ENCODE measurements at regions not wholly inside any gene's neighbourhood (a gene's known extent, or its start where the extent isn't known, plus 50 kb on each side); places are given as distances from the start of the nearest gene placed in this dataset.
"Not testable (repeated sequence)": the region's sequence is repeated elsewhere in the genome, so short reads cannot be mapped to it uniquely, and the experiment has no call there.

DNA sequence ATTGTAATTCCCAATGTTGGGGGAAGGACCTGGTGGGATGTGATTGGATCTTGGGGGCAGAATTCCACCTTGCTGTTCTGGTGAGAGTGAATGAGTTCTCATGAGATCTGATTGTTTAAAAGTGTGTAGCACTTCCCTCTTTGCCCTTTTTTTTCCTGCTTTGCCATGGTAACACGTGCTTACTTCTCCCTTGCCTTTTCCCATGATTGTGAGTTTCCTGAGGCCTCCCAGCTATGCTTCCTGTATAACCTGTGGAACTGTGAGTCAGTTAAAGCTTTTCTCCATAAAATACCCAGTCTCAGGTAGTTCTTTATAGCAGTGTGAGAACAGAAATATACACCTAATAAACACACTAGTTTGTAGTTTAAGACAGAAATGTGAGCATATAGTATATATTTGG is 166.8 kb upstream of the MAGI2 start:
- DNase-seq = no peak

DNA sequence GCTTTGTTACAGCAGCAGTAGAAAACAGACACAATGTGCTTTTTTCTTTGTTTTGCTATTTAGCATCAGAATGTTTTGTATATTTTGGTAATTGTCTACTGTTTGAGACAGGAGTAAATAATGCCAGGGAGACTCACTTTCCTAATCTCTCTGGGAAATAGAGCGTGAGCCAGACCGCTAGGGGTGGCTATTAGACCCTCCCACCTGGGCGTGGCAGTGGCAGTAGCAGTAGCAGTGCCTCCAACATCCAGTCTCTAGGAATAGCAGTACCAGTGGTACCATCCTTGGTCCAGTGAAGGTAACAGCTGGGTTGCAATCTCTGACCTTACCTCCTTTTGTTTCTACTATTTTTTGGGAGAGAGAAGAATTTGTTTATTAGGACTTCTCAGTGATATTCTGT is 165.7 kb upstream of the MAGI2 start:
- no peak for DNase-seq

DNA sequence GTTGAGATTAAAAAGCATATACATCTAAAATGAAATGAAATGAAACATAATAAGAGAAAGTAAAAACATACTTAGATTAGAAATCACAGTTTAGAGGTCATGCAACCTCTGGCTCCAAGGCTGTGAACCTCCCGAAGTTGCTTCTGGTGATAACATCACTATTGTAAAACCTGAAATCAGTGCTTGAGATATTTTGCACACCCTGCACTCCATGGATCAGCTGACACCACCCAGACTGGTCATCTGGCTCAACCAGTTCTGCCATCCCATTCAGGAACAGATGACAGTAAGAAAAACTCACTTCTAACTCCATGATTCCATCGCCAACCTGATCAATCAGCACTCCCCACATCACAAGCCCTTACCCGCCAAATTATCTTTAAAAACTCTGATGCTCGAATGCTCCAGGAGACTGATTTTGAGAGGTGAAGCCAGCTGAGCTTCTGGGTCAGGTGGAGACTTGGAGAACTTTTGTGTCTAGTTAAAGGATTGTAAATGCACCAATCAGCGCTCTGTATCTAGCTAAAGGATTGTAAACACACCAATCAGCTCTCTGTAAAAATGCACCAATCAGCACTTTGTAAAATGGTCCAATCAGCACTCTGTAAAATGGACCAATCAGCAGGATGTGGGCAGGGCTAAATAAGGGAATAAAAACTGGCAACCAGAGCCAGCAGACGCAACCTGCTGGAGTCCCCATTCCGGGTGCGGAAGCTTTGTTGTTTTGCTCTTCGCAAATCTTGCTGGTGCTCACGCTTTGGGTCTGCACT is 162.6 kb upstream of the MAGI2 start:
- DNase-seq = no peak

DNA sequence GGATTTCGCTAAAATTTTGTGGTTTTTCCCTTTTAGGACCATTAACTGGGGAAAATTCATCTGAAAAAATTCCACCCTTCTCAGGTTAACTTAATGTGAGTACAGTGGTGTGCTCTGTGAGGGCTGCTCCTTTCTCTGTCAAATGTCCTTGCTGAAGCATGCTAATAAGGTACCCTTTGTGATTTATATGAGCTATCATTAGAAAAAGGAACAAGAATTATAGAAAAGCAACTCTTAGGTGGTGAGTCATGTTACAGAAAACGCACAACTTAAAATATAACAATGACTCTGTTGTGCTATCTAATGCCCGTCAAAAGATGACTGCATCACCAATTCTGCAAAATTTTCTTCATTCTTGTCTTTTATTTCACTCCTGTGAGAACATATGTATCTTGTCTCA is 162.0 kb upstream of the MAGI2 start:
- DNase-seq = no peak

DNA sequence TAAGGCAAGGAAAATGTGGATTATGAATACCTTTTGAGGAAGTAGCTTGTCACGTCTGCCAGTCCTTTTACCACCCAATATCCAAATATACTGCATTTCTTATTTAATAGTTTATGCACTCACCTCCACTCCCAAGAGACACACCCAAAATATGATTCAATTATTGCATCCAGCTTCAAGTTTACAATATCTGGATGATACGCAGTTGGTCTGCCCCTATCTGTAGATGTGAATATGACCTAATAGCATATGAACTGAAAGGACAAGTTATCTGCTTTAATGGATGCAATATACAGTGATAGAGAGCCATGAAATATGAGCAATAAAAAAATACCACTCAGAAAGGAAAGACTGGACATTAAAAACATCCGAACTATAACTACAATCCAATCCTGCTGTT is 159.4 kb upstream of the MAGI2 start:
- no peak for DNase-seq

DNA sequence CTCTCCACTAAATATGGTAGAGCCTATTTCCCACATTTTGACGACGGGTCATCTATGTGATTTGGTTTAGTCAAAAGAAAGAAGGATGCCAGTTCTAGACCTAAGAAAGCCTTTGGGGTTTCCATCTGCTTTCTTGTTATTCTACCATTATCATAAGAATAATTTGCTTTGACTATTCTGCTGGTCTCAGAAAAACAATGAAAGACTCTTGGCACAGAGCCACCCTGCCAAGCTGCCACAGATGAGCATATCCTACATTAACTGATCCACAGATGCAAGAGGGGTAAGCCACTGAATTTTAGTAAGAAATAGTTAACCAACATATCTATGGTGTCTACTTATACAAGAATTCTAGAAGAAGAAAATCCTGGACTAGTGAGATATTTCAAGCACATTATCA is 158.6 kb upstream of the MAGI2 start:
- DNase-seq = no peak

DNA sequence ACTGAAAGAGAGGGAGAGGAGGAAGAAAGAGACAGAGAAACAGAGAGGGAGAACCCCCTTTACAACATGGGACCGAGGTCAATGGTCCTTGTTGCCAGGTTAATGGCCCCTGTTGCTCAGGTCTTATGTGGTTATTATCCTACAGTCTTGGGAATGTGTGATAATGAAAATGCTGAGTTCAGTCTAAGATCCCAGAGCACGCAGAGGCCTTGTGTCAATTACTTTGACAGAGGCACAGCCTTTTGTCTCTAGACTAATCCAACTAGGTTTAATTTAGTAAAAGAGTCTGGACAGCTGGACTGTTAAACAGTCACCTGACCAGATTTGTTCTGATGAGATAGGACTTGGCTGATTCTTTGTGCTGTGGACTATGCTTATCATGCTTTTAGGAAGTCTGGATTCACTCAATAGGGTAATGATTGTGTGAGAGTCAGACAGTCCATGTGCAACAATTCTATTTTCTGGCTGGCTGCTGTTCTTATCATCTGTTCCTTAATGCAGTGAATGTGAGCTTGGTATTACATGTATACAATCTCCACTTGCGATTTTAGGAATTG is 157.4 kb upstream of the MAGI2 start:
- no peak for DNase-seq

DNA sequence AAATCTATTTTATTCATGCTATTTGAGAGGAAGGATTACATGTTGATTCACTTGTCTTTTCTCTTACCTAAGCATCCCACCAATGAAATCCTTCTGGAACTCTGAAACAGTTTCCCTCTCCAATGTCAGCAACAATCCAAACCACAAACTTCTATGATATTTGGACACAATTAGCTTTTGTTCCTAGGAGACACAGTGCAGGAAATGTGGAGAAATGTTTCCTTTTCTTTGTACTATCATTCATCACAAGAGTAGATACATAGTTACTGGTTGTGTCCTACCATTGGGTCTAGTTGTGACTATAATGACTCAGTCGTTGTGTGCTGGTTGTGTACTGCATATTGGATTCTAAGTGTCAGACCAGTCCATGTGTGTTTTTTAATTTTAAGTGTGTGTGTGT is 156.8 kb upstream of the MAGI2 start:
- no peak for DNase-seq

DNA sequence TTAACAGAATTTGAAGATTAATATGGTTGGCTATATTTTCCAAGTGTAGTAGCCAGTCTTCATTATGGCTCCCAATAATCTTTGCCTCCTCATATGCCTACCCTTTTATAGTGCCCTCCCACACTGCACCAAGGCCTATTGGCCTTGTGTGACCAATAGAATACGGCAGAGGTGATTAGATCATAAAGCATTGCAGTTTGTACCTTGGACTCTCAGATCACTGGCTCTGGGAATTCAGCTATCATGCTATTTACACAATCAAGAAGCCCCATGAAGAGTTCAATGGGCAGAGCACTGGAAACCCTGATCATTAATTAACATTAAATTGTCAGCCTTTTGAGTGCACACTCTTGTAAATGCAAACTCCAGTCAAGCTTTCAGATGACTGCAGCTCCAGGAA is 154.5 kb upstream of the MAGI2 start:
- DNase-seq = no peak

DNA sequence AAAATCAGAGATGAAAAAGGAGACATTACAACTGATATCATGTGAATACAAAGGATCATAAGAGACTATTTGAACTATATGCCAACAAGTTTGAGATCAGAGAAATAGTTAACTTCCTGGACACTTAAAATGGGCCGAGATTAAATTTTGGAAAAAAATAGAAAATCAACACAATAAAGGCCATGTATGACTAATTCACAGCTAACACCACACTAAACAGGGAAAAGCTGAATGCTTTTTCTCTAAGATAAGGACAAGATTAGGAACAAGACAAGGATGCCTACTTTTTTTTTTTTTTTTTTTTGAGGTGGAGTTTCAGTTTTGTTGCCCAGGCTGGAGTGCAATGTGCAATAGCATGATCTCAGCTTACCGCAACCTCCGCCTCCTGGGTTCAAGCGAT is 151.4 kb upstream of the MAGI2 start:
- no peak for DNase-seq

DNA sequence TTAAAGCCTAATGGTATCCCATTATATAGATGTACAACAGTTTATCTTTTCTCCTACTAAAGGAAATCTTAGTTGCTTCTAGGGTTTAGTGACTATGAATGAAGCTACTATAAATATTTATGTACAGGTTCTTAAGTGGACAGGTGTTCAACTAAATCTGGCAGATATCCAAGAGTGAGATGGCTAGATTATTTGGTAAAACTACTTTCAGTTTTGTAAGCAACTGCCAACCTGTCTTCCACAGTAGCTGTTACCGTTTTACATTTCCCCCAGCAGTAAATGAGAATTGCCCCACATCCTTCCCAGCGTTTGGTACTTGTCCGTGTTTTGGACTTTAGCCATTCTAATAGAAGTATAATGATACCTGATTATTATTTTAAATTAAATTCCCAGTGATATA is 144.9 kb upstream of the MAGI2 start:
- no peak for DNase-seq

DNA sequence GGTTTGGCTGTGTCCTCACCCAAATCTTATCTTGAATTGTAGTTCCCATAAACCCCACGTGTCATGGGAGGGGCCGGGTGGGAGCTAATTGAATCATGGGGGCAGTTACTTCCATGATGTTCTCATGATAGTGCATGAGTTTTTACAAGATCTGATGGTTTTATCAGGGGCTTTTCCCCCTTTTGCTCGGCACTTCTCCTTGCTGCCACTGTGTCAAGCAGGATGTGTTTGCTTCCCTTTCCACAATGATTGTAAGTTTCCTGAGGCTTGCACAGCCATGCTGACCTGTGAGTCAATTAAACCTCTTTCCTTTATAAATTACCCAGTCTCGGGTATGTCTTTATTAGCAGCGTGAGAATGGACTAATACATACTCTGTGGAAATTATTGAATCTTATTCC is 141.2 kb upstream of the MAGI2 start:
- DNase-seq = not testable (repeated sequence)

DNA sequence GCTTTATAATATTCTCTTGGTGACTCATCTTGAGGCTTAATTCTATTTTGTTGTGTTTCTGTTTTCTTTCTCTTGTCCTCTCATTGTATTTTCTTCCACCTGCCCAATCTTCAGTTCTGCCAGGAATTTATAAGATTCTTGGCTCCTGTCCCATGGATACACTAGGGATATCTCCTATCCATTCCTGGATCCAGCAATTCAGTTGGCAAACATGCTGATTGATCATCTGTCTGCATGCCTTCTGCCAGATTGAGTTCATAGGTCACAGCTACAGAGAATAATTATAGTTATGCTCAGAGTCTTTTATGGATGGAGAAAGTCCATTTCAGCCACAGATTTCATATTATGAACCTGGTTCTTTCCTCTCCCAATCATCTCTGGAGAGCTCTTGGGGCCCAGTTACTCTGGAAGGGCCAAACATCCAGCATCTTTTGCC is 140.4 kb upstream of the MAGI2 start:
- no peak for DNase-seq

DNA sequence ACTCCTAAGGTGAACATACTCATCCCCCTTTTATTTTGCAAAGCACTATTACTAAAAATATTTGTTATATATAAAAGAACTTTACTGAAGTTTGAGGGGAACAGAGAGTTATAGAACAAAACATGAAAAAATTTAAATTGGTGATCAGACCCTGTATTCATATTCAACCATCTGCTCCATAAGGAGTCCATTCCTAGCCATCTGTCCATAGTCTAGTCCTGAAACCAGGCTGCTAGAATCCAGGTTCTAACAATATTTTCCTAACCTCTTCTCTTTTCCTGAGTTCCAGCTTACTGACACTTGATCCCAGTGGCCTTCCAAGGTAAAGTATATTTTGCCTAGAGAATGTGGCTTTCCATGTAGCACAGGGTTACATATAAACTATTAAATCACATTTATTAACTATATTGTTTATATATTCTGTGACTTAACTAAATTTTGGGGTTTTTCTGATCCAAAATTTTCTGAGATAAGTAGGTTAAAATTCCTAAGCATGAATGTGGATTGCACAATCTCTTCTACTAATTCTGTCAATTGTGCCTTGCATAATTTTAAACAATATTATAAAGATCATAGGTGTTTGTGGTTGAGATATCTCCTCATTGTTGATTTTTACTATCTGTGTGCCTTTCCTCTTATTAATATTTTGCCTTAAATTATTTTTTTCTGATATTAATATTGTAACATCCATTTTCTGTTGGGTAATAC is 137.6 kb upstream of the MAGI2 start:
- no peak for DNase-seq

DNA sequence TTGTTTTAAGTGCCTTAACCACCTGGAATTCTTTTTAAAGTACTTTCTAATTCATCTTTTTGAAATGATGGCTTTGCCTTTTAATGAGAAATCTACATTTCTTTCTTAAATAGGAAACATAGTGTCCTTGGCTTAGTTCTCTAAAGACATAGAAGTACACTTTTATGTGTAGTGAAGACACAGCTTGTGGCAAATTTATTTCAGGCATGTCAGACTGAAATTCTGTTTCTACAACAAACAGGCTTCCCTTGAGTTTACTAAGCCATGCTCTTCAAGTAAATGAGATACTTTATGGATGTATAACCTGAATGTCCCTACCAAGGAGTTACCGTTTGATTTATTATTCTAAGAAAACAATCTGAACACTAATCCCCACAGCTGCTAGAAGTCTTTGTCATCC is 136.9 kb upstream of the MAGI2 start:
- DNase-seq = no peak

DNA sequence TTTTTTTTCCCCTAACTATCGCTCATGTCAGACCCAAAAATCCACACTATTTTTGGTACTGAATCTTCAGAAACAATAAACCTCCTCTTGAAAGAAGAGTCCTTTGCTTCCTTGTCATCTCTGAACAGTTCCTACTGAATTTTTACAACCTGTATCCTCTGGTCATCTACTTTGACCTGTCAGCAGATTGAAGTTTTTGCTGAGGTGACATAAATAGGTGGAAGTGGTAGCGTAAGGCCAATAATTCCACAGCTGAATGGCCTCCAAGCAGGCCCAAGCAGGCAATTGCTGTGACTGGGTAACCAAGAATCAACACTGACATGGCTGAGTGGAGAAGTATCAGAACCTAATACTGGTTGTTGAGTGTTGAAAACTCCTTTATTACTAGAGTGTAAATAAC is 117.4 kb upstream of the MAGI2 start:
- DNase-seq = no peak

DNA sequence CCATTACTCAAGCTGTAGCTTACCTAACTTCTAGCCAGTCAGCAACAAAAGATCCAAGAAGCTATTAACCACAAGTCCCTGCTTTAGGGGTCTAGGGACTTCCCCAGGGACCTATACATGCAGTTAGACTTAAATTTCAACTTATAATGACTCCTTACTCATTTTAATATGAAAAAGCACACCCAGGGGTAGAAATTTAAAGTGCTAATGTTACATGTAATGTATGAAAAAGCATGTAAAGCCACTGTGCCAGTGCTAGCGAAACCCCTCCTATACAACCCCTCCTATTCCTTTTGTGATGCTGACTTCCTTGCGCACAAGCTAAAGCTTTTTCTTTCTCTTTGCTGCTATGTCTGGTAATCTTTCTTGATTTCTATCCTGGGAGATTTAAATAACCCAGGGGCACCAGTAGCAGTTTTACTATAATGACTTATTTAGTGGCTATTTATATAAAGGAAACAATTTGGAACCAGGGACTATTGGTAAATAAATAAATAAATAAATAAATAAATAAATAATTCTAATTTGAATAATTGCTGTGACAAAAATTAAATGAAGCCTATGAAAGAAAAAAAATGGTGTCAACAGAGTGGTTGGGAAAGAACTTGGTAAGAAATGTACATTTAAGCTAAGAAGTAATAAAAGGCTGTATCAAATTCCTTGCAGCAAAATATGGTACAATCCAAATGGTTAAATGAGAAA is 110.5 kb upstream of the MAGI2 start:
- no peak for DNase-seq

DNA sequence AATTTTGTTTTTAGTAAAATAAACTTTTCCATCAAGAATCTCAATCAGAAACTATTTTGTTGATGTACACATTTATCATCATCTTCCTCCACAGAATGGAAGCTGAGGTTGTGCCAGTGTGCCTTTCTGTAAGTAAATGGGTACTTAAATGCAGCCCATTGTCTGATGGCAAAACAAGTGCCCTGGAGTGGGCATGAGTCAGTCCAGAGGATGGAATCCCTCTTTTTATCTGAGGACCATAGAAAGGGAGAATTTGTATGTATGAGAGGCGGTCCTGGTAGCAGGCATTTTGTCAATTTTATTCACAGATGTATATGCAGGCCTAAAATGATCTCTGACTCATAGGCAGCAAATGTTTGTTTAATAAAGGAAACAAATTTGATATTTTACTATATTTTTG is 102.1 kb upstream of the MAGI2 start:
- no peak for DNase-seq

DNA sequence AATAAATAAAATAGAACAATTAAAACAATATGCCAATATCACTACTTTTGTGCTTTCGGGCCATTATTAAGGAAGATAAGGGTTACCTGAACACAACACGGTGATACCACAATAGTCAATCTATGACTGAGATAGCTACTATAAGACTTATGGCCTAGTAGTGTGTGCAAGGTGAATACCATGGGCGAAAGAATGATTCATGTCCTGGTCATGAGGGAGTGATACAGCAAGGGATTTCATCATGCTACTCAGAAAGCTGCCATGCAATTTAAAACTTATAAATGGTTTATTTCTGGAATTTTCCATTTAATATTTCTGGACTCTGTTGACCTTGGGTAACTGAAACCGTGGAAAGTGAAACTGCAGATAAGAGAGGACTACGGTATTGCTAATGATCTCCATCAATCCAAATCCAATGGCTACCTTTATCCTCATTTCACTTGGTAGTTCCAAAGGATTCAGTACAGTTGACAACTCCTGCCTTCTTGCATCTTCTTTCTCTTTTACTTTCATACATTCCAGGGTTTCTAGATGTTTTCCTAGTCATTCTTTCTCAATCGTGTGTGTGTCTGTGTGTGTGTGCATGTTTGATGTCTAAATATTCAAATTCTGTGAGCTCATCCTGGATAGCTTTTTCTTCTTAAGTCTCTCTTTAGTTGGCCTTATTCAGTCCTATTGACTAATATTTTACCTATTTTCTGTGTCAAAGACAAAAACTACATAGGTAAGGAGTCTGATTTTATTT is 100.5 kb upstream of the MAGI2 start:
- DNase-seq = no peak

DNA sequence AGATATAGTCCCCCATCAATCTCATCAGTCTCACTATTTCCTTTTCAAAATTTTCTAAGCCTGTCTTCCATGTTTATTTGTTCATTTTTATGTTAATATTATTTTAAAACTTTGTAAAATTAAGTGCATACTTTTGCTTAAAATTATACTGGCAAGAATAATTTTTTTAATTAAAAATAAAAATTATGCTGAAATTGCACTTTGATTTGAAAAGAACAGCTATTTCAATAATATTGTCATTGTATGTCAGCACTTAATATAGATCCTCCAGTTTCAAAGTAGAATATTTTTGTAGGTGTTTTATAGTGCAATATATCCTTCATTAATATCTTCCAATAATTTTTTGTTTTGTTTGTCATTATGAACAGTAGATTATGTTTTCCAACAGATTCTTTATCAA is 99.0 kb upstream of the MAGI2 start:
- DNase-seq = no peak

DNA sequence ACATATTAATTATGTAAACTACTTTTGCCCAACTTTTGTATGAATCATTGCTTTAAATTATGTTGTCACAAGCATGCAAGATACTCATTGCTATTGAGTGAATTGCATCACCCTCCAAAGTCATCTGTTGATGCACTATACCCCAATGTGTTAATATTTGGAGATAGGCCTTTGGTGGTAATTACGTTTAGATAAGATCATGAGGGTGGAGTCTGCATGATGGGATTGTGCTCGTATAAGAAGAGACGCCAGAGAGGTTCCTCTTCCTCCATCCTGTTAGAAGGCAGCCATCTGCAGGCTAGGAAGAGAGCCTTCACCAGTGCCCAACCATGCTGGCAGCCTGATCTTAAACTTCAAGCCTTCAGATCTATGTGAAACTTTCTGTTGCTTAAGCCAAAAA is 95.3 kb upstream of the MAGI2 start:
- DNase-seq = no peak

DNA sequence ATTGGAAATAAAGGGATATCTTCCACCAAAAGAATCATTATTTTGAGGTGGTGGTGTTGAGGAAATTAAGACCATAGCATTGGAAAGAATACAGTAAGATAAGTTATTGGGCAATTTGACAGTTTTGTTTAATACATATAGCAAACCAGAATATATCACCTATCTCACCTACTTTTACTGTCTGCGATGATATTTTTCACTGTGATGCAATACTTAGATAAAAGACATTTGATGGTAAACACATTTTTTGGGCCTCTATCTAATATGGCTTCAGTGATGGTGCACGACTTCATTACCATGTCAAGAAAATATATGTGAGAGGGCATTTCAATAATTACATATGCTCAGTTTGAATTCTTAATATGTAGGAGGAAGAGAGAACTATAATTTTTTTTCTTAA is 93.7 kb upstream of the MAGI2 start:
- DNase-seq = no peak
